ENCODE measurements at regions not wholly inside any gene's neighbourhood (a gene's known extent, or its start where the extent isn't known, plus 50 kb on each side); places are given as distances from the start of the nearest gene placed in this dataset.

DNA sequence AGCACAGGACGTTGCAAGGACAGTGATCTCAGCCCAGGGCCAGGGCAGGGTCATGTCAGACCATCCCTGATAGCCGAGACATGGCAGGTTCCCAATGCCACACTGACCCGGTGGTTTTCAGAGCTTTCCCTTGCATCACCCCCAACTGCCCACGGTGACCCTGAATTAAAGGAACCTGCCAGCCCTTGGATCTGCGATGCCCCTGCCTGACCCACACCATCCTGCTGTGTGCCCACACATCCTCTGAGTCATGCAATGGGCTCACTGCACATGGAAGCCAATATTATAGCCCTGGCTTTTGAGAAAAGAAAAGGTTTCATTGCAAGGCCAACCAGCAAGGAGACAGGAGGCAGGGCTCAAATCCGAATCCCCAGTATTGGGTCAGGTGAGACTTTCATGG lies 132.6 kb upstream of the CST7 start:
- H3K4me3 ChIP-seq (replicated peaks; ENCODE audit: low read depth, low read length), result no peak overlapping the region
- DNase-seq (ENCODE audit: extremely low read depth, low read depth), result no peak
- TF ChIP-seq, protein P1, sequence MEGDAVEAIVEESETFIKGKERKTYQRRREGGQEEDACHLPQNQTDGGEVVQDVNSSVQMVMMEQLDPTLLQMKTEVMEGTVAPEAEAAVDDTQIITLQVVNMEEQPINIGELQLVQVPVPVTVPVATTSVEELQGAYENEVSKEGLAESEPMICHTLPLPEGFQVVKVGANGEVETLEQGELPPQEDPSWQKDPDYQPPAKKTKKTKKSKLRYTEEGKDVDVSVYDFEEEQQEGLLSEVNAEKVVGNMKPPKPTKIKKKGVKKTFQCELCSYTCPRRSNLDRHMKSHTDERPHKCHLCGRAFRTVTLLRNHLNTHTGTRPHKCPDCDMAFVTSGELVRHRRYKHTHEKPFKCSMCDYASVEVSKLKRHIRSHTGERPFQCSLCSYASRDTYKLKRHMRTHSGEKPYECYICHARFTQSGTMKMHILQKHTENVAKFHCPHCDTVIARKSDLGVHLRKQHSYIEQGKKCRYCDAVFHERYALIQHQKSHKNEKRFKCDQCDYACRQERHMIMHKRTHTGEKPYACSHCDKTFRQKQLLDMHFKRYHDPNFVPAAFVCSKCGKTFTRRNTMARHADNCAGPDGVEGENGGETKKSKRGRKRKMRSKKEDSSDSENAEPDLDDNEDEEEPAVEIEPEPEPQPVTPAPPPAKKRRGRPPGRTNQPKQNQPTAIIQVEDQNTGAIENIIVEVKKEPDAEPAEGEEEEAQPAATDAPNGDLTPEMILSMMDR (IDR thresholded peaks at IDR 0.05; ENCODE audit: low read depth, low read length, missing control alignments), result no peak

DNA sequence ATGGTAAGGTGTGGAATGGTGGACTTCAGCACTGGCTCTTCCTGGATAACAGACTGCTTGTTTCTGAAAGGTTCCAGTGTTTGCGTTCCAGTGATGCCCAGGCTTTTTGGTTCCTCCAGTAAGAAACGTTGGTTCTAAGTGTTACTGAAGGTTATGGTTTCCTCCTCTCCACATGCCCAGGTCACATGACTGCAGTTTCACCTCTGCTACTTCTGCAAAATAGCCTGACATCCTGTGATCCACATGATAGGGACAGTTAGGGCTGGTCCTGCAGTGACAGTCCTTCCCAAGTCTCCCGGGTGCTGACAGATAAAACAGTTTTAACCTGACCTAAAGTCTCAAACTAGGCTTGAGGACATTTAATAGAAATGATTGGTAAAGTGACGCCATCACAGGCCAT lies 132.2 kb upstream of the CST7 start:
- DNase-seq (ENCODE audit: extremely low read depth, low read depth), result no peak

GRCh38 chr20:24817351-24817750 lies 131.7 kb upstream of the CST7 start:
- TF ChIP-seq, protein P1 (IDR thresholded peaks at IDR 0.05; ENCODE audit: low read depth, low read length, missing control alignments), result no peak
- DNase-seq (ENCODE audit: extremely low read depth, low read depth), result no peak
- H3K4me3 ChIP-seq (replicated peaks; ENCODE audit: low read depth, low read length), result no peak overlapping the region

More for the DNA sequence above, 132.2 kb upstream of the CST7 start:
- TF ChIP-seq, protein P1 (IDR thresholded peaks at IDR 0.05; ENCODE audit: low read depth, low read length, missing control alignments), result no peak
- H3K4me3 ChIP-seq (replicated peaks; ENCODE audit: low read depth, low read length), result no peak overlapping the region

DNA sequence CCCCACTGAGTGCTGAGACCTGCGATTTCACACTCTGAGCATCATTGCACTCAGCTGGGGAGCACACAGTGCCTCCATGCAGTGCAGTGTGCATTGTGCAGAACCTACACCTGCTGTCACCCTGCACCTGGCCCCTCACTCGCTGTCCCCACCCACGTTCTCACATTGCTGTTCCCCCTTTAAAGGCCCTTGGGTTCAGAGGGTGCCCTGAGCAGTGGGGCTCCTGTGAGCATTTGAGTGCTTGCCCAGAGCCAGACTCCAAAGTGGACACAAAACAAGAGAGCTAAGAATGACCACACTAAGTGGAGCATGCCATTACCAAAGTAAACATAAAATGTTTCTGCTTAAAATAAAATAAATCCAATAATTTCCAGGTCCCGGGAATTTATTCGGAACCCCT lies 131.0 kb upstream of the CST7 start:
- TF ChIP-seq, protein P1 (IDR thresholded peaks at IDR 0.05; ENCODE audit: low read depth, low read length, missing control alignments), result no peak
- H3K4me3 ChIP-seq (replicated peaks; ENCODE audit: low read depth, low read length), result no peak overlapping the region
- no peak for DNase-seq (ENCODE audit: extremely low read depth, low read depth)

DNA sequence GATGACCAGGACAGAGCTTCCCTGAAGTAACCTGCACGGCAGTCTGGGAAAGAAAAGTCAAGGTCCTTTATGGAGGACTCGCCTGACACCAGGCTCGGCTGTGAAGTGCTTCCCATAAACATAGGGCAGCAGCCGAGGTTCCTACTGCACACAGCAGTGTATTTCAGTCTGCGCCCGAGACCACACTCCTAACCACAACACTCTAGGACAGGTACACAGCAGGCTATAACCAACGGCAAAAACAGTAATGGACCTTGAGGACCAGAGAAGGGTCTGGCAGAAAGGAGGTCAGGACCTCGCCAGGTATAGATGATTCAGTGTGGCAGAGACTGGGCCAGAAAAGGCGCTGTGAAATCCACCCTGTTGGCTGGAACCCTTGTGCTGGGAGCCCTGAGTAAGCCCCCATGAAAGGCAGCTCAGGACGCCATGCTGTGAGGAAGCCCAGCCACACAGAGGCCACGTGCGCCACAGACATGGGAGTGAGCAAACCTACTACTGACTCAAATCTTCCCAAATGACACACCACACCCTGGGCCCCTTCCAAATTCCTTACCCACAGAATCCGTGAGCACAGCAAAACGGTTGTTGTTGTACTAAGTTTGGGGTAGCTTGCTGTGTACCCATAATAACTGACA lies 129.6 kb upstream of the CST7 start:
- no peak for DNase-seq (ENCODE audit: extremely low read depth, low read depth)
- TF ChIP-seq, protein P1 (IDR thresholded peaks at IDR 0.05; ENCODE audit: low read depth, low read length, missing control alignments), result no peak
- H3K4me3 ChIP-seq (replicated peaks; ENCODE audit: low read depth, low read length), result no peak overlapping the region

- no peak overlapping the region for H3K4me3 ChIP-seq (replicated peaks; ENCODE audit: low read depth, low read length)
- TF ChIP-seq, protein P1 (IDR thresholded peaks at IDR 0.05; ENCODE audit: low read depth, low read length, missing control alignments), result no peak
- no peak for DNase-seq (ENCODE audit: extremely low read depth, low read depth)
Observed at GRCh38 chr20:24820345-24820744, 128.7 kb upstream of the CST7 start.

DNA sequence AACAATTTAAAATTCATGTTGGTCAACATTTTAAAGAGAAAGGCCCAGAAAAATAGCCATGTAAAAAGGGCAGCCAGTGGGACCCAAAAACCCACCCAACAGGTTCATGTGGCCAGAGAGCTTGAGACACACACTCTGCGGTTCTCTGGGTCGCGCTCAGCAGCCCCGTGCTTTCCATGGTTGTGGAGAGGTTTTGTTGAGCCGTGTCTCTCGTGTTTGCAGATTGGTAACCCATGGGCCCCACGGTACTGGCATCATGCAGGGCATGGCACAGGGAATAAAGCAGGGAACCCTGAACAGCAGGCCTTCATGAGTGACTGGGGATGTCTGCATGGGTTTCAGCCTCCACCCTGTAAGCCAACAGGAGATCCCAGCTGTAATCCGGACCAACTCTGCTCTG lies 127.7 kb upstream of the CST7 start:
- TF ChIP-seq, protein P1 (IDR thresholded peaks at IDR 0.05; ENCODE audit: low read depth, low read length, missing control alignments), result no peak
- DNase-seq (ENCODE audit: extremely low read depth, low read depth), result no peak

More for the DNA sequence above, 127.7 kb upstream of the CST7 start:
- H3K4me3 ChIP-seq (replicated peaks; ENCODE audit: low read depth, low read length), result no peak overlapping the region

All from HFF-Myc (cell line).